Mesenchymal stem cell (in vitro differentiated cells and primary cell): ENCODE measurements at regions not wholly inside any gene's neighbourhood (a gene's known extent, or its start where the extent isn't known, plus 50 kb on each side); places are given as distances from the start of the nearest gene placed in this dataset.
A peak's percentile ranks its signal among the peaks of the same experiment; 100 is the strongest.
"Not testable (repeated sequence)": the region's sequence is repeated elsewhere in the genome, so short reads cannot be mapped to it uniquely, and the experiment has no call there.

Experiments
- DNase-seq: peaks from one replicate; pipeline ENCODE4 v3.0.0-alpha.2; 2013
- H2AFZ ChIP-seq: one replicate; pipeline ENCODE4 v1.6.1; 2013; ENCODE audit warnings: low read depth, mild to moderate bottlenecking, control low read depth, inconsistent platforms, low read length, moderate library complexity
- H2AK5ac ChIP-seq: 2 replicates; pipeline ENCODE4 v1.6.1; 2013; ENCODE audit warnings: low read length, moderate library complexity, mild to moderate bottlenecking, inconsistent platforms; ENCODE audit not compliant: severe bottlenecking
- H2BK120ac ChIP-seq: one replicate; pipeline ENCODE4 v1.6.1; 2013; ENCODE audit warnings: low read depth, mild to moderate bottlenecking, inconsistent platforms, low read length, moderate library complexity
- H2BK12ac ChIP-seq, 2 experiments: one replicate each; pipeline ENCODE4 v1.6.1; 2013; ENCODE audit warnings: inconsistent platforms in 2 of 2, low read length in 2 of 2, mild to moderate bottlenecking in 2 of 2, moderate library complexity in 2 of 2, control low read depth in 1 of 2
- H2BK15ac ChIP-seq: one replicate; pipeline ENCODE4 v1.6.1; 2013; ENCODE audit warnings: mild to moderate bottlenecking, low read depth, inconsistent platforms; ENCODE audit not compliant: poor library complexity, severe bottlenecking
- H2BK5ac ChIP-seq: 2 replicates; pipeline ENCODE4 v1.6.1; 2013; ENCODE audit warnings: low read depth, mild to moderate bottlenecking, low read length, control low read depth, inconsistent platforms; ENCODE audit not compliant: poor library complexity, severe bottlenecking
- H3K14ac ChIP-seq, 2 experiments: one replicate each; pipeline ENCODE4 v1.6.1; 2013; ENCODE audit warnings: inconsistent platforms in 2 of 2, low read length in 2 of 2, control low read depth in 1 of 2, mild to moderate bottlenecking in 1 of 2, moderate library complexity in 1 of 2
- H3K18ac ChIP-seq, 2 experiments: one replicate each; pipeline ENCODE4 v1.6.1; 2013; ENCODE audit warnings: inconsistent platforms in 2 of 2, low read length in 2 of 2, control low read depth in 1 of 2, low read depth in 1 of 2, mild to moderate bottlenecking in 1 of 2
- H3K23ac ChIP-seq, 2 experiments: one replicate each; pipeline ENCODE4 v1.6.1; 2013; ENCODE audit warnings: inconsistent platforms in 2 of 2, low read length in 2 of 2, mild to moderate bottlenecking in 2 of 2, moderate library complexity in 2 of 2, control low read depth in 1 of 2
- H3K27ac ChIP-seq: 2 replicates; pipeline ENCODE4 v1.5.1; 2013; ENCODE audit warnings: mild to moderate bottlenecking, moderate library complexity, low read length, control low read depth, inconsistent platforms; ENCODE audit not compliant: poor library complexity, severe bottlenecking
- H3K27me3 ChIP-seq, 2 experiments: 2 replicates each; pipeline versions ENCODE4 v1.6.1 to v1.7.0; 2013; ENCODE audit warnings: low read length in 2 of 2, mild to moderate bottlenecking in 2 of 2, moderate library complexity in 2 of 2, control low read depth in 1 of 2, inconsistent platforms in 1 of 2; ENCODE audit not compliant: control insufficient read depth in 1 of 2, insufficient read depth in 1 of 2
- H3K36me3 ChIP-seq, 2 experiments: 2 replicates each; pipeline versions ENCODE4 v1.6.1 to v1.7.0; 2013; ENCODE audit warnings: low read length in 2 of 2, control low read depth in 1 of 2, inconsistent platforms in 1 of 2, low read depth in 1 of 2, mild to moderate bottlenecking in 1 of 2; ENCODE audit not compliant: insufficient read depth in 2 of 2, control insufficient read depth in 1 of 2
- H3K4ac ChIP-seq, 2 experiments: one replicate each; pipeline ENCODE4 v1.6.1; 2013; ENCODE audit warnings: inconsistent platforms in 2 of 2, low read length in 2 of 2, mild to moderate bottlenecking in 2 of 2, moderate library complexity in 2 of 2, control low read depth in 1 of 2, low read depth in 1 of 2
- H3K4me1 ChIP-seq: 2 replicates; pipeline ENCODE4 v1.6.1; 2013; ENCODE audit warnings: low read depth, low read length, control low read depth; ENCODE audit not compliant: control insufficient read depth, insufficient read depth
- H3K4me2 ChIP-seq: 2 replicates; pipeline ENCODE4 v1.6.1; 2013; ENCODE audit warnings: low read length, mild to moderate bottlenecking, inconsistent platforms; ENCODE audit not compliant: poor library complexity, severe bottlenecking
- H3K4me3 ChIP-seq, 2 experiments: 2 replicates each; pipeline versions ENCODE4 v1.5.1 to v1.7.0; 2013; ENCODE audit warnings: low read length in 2 of 2, mild to moderate bottlenecking in 2 of 2, control low read depth in 1 of 2, low read depth in 1 of 2; ENCODE audit not compliant: insufficient read depth in 1 of 2
- H3K79me1 ChIP-seq: replicated peaks from 2 replicates; pipeline ENCODE4 v1.6.1; 2013; ENCODE audit warnings: mild to moderate bottlenecking, control low read depth, low read length, inconsistent platforms; ENCODE audit not compliant: poor library complexity, severe bottlenecking
- H3K9ac ChIP-seq: 2 replicates; pipeline ENCODE4 v1.7.0; 2013; ENCODE audit warnings: mild to moderate bottlenecking, low read length, moderate library complexity
- H3K9me3 ChIP-seq: 2 replicates; pipeline ENCODE4 v1.7.0; 2013; ENCODE audit warnings: mild to moderate bottlenecking, low read length; ENCODE audit not compliant: control insufficient read depth
- H4K8ac ChIP-seq: one replicate; pipeline ENCODE4 v1.6.1; 2013; ENCODE audit warnings: inconsistent platforms, mild to moderate bottlenecking, low read length, moderate library complexity
- H4K91ac ChIP-seq: one replicate; pipeline ENCODE4 v1.6.1; 2013; ENCODE audit warnings: mild to moderate bottlenecking, low read length, inconsistent platforms
- WGBS: methylation state at CpG from one replicate; pipeline ENCODE4 v1.1.7; 2013; ENCODE audit warnings: mixed read lengths; 5-methylcytosine and 5-hydroxymethylcytosine counted together

- DNase-seq, H2AK5ac ChIP-seq, H3K27ac ChIP-seq, H3K4ac ChIP-seq, H3K23ac ChIP-seq, H3K4me3 ChIP-seq, H2BK15ac ChIP-seq, H3K36me3 ChIP-seq, H3K14ac ChIP-seq, H4K91ac ChIP-seq, H3K9me3 ChIP-seq, H2BK120ac ChIP-seq, H3K27me3 ChIP-seq, H3K79me1 ChIP-seq, H2BK12ac ChIP-seq, H3K4me2 ChIP-seq, H4K8ac ChIP-seq, H2AFZ ChIP-seq, H3K4me1 ChIP-seq, H3K9ac ChIP-seq, H2BK5ac ChIP-seq, H3K18ac ChIP-seq: not testable (repeated sequence)
- no CpG with 5 or more reads among the region's 3 CpGs for WGBS
Observed at GRCh38 chr19:27814274-27814673, 1398.7 kb downstream of the UQCRFS1 start.

GRCh38 chr19:27806471-27807070, 1406.4 kb downstream of the UQCRFS1 start:
- Histone ChIP-seq H2AK5ac (no peak overlapping the region), H2BK120ac (no peak overlapping the region)
- 98% methylated on average over 11 of the region's 17 CpGs for WGBS

GRCh38 chr19:27805848-27806247, 1407.1 kb downstream of the UQCRFS1 start:
- peaks cover 20% of the 10 kb centered on the region for H3K79me1 ChIP-seq
- no peak overlapping the region for H2AK5ac ChIP-seq
- H3K27ac ChIP-seq, result no peak overlapping the region
- H3K4me2 ChIP-seq, result no peak overlapping the region
- H2AFZ ChIP-seq, result no peak overlapping the region
- no peak overlapping the region for H3K23ac ChIP-seq
- H3K9ac ChIP-seq, result no peak overlapping the region
- no peaks in the 10 kb centered on the region for H3K9me3 ChIP-seq
- H3K4me1 ChIP-seq, result peaks cover 4% of the 10 kb centered on the region
- H3K36me3 ChIP-seq, result peaks cover 6 to 16% of the 10 kb centered on the region in 2 experiments
- peak overlapping the region in 1 of 2 experiments; percentile 18 for H3K4me3 ChIP-seq
- no peak overlapping the region for H3K14ac ChIP-seq
- H3K27me3 ChIP-seq, result no peaks in the 10 kb centered on the region
- no peak overlapping the region for H2BK120ac ChIP-seq
- WGBS, result 97% methylated on average over 19 of the region's 19 CpGs
- no peak overlapping the region for H2BK15ac ChIP-seq
- DNase-seq, result no peak
- H3K18ac ChIP-seq, result no peak overlapping the region
- H2BK12ac ChIP-seq, result no peak overlapping the region
- no peak overlapping the region for H4K91ac ChIP-seq
- no peak overlapping the region for H4K8ac ChIP-seq
- H3K4ac ChIP-seq, result no peak overlapping the region
- no peak overlapping the region for H2BK5ac ChIP-seq

More at GRCh38 chr19:27806471-27807070, 1406.4 kb downstream of the UQCRFS1 start:
- no peak overlapping the region for H3K4me2 ChIP-seq
- no peaks in the 10 kb centered on the region for H3K9me3 ChIP-seq
- no peak overlapping the region for H3K4ac ChIP-seq
- peaks cover 20% of the 10 kb centered on the region for H3K79me1 ChIP-seq
- no peak overlapping the region for H2BK5ac ChIP-seq
- no peak overlapping the region for H3K4me3 ChIP-seq
- no peak overlapping the region for H3K23ac ChIP-seq
- H3K14ac ChIP-seq, result no peak overlapping the region
- no peak overlapping the region for H4K91ac ChIP-seq
- H3K18ac ChIP-seq, result no peak overlapping the region
- H2BK12ac ChIP-seq, result no peak overlapping the region
- no peak overlapping the region for H3K9ac ChIP-seq
- H3K27ac ChIP-seq, result no peak overlapping the region
- H3K4me1 ChIP-seq, result peaks cover 4% of the 10 kb centered on the region
- no peak overlapping the region for H2BK15ac ChIP-seq
- no peak overlapping the region for H4K8ac ChIP-seq
- DNase-seq, result no peak
- no peak overlapping the region for H2AFZ ChIP-seq
- H3K27me3 ChIP-seq, result no peaks in the 10 kb centered on the region
- peaks cover 6 to 16% of the 10 kb centered on the region in 2 experiments for H3K36me3 ChIP-seq

GRCh38 chr19:27802293-27802692, 1410.7 kb downstream of the UQCRFS1 start:
- Histone ChIP-seq H3K79me1 (peaks cover 36% of the 10 kb centered on the region), H3K36me3 (peaks cover 19 to 21% of the 10 kb centered on the region in 2 experiments)
- DNase-seq, result peak; percentile 23
- not testable (repeated sequence) for H2BK120ac ChIP-seq, H3K27ac ChIP-seq, H3K4me2 ChIP-seq, H2BK5ac ChIP-seq, H3K9ac ChIP-seq, H4K91ac ChIP-seq, H2AFZ ChIP-seq, H3K4me3 ChIP-seq, H3K4ac ChIP-seq, H3K4me1 ChIP-seq, H2AK5ac ChIP-seq, H2BK12ac ChIP-seq, H3K9me3 ChIP-seq, H3K23ac ChIP-seq, H4K8ac ChIP-seq, H3K18ac ChIP-seq, H2BK15ac ChIP-seq, H3K14ac ChIP-seq, H3K27me3 ChIP-seq
- 51% methylated on average over 14 of the region's 15 CpGs for WGBS
